CD4-positive, alpha-beta T cell treated with Interleukin-2 at 100 ng/mL for 4 hours (primary cell): ENCODE measurements at regions not wholly inside any gene's neighbourhood (a gene's known extent, or its start where the extent isn't known, plus 50 kb on each side); places are given as distances from the start of the nearest gene placed in this dataset.
"Not testable (repeated sequence)": the region's sequence is repeated elsewhere in the genome, so short reads cannot be mapped to it uniquely, and the experiment has no call there.

Source experiments
- DNase-seq: peaks from one replicate; pipeline ENCODE4 v3.0.0-alpha.2; 2020; ENCODE audit warnings: low spot score

DNA sequence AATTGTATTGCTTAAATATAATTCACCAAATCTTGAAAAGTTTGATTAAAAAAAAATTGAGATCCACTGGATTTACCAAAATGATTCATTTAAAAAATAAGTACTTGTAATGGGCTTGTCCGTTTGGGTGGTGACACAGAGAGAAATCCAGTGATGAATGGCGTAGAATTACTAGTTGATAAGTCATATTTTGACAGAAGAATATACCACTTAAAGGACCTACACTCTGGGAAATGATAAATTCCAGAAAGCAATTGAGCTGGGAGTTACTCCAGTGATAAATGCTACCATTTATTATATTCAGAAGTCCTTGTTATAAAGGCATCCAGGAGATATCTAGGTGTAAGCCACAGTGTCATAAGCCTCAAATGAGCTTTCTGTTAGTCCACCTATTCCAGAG is 141.8 kb upstream of the CFAP20DC start:
- DNase-seq: no peak

DNA sequence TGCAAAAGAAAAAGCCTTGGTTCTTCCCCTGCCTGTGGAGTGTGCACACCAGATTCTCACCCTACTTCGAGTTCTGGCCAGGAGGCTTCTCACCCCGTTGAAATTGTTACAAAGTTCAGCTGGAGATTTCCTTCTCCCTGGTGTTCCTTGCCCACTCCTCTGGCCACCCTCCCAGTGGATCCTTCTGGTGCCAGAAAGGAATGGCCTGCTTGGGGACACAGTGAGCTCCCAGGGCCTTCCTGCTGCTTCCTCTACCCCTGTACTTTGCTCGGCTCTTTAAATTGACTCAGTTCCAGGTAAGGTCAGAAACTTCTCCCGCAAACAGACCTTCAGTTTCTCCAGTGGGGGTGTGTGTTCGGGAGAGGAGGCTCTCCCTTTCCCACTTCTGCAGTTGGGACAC is 140.1 kb upstream of the CFAP20DC start:
- DNase-seq: no peak

DNA sequence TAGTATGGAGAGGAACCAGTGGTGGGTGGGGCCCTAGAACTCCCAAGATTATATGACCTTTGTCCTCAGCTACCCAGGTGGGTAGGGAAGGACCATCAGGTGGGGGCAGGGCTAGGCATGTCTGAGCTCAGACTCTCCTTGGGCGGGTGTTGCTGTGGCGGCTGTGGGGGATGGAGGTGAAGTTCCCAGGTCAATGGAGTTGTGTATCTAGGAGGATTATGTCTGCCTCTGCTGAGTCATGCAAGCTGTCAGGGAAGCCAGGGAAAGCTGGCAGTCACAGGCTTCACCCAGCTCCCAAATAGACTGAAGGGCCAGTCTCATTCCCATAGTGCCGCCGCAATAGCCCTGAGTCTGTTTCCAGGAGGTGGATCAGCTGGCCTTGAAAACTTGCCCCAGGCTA is 139.7 kb upstream of the CFAP20DC start:
- DNase-seq: no peak

DNA sequence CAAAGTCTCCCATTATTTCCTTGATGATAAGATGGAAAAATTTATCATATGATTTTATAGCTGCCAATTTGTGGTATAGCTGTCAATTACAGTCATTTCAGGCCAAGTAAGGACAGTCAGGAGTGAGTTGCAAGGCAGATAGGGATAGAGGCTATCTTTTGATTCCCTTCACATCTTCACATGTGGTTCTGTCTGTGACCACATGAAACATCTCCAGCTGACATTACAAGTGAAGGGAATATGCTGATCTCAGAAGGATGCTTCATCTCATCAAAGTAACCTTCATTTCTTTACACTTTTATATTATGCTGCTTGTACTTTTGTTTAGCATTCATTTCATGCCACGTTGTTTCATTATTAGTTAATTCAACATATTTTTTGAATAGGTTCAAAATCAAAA is 136.9 kb upstream of the CFAP20DC start:
- no peak for DNase-seq

DNA sequence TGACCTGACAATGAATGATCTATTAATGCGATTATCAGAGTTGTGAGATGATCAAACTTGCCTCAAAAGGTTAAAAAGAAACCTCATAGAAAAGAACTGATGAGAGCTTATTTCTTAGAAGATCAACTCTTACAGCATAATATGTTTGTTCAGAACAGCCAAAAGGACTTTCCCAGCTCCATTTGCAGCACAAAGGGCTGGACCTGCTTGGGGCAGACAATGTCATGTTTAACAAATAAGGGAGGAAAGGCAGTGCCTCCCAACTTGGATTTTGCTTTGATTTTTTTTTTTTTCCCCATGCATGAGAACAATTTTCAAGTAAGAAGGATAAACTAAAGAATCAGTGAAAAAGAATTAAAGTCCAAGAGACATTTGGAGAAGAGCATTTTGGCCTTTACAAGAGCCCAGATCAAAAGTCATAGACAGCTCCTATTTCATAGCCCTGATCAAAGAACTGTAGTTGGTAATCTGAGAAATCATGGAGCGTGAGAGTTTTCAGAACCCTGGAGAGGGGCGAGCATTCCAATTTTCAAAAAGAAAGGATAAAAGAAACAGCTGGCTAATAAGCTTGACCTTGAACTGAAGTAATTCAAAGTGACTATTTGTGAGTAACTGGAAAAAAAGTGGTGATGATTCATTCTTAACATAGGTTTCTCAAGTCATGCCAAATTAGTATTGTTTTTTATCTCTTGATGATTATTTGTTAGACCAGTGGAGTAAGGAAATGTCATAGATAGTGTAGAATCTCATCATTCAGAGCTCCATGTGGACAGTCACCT is 136.0 kb upstream of the CFAP20DC start:
- DNase-seq: no peak

DNA sequence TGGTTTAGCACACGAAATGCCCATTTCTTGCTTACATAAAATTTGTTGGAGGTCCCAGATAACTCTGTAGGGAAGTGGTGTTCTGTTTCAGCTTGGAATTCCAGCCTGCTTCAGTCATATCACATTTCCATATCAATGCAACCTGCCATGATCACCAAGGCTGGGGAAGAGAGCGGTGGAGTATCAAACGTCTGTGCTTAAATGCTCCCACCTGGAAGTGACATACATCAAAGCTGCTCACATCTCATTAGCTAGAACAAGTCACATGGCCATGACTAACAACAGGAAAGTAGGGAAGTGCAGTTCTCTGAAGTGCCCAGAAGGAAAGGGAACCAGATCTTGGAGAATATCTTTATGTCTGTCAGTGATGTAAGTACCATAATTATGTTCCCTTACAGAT is 130.2 kb upstream of the CFAP20DC start:
- no peak for DNase-seq

DNA sequence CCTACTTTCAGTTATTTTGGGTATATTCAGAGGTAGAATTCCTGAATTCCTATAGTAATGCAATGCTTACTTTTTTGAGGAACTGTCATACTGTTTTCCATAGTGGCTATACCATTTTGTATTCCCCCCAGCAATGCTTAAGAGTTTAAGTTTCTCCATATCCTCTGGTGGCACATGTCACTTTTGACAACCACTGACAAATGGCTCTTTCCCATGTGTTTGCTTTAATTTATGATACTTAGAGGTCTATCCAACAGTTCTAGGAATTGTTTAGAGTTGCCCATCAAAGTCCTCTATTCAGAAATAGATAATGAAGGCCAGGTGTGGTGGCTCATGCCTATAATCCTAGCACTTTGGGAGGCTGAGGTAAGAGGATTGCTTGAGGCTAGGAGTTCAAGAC is 128.9 kb upstream of the CFAP20DC start:
- DNase-seq: no peak

DNA sequence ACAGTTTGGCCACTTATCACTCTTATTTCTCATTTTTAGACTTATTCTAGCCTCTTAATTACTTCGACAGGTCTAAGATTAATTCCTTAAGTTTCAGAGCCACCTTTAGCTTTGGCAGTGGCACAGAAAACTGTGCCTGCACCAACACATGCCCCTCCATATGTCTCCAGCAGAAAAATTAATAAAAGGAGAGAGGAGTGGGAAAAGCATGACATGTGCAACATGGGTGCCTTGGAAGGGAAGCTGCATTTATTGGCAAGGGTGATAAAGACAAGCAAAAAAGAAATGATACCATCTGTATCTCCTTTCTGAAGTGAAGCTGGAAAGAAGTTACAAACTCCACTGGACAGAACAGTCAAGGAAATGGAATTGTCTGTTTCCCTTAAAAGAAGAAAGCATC is 121.7 kb upstream of the CFAP20DC start:
- DNase-seq: no peak

DNA sequence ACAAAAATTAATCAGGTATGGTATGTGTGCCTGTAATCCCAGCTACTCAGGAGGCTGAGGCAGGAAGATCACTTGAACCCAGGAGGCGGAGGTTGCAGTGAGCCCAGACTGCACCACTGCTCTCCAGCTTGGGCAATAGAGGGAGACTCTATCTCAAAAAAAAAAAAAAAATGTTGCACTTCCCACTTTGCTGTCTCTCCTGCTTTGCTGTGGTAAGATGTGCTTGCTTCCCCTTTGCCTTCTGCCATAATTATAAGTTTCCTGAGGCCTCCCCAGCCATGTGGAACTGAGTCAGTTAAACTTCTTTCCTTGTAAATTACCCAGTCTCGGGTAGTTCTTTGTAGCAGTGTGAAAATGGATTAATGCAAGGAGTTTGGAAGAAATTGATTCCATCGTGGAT is 120.3 kb upstream of the CFAP20DC start:
- not testable (repeated sequence) for DNase-seq

DNA sequence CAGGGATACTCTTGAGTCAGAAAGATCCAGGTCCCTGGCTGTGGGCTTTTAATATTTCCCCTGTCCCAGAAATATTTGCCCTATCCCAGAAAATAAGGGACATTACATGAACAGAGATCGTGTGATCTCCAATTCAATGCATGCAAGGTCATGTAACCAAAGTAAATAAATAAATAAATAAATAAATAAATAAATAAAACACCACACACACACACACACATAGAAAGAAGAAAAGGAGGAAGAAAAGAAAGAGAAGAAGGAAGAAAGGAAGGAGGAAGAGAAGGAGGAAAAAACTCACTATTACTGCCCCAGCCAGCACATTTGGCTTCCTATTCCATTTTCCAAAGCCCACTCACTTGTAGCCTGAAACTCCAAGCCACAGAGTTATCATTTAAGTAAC is 117.9 kb upstream of the CFAP20DC start:
- DNase-seq: no peak

DNA sequence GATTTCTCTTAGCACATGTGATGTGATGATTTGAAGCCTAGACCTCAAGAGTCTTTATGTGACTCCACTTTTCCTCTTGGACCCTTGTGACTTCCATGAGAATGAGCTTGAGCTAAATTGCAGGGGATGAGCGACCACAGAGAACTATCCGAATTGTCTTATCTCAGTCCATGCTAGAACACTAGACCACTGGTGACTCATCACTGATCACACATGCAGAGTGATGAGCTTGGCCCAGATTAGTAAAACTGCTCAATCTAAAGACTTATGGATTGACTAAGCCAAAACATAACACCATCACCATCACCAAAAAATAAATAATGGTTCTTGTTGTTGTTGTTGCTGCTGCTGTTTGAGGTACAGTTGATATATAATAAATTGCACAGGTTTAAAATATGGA is 114.1 kb upstream of the CFAP20DC start:
- DNase-seq: no peak

DNA sequence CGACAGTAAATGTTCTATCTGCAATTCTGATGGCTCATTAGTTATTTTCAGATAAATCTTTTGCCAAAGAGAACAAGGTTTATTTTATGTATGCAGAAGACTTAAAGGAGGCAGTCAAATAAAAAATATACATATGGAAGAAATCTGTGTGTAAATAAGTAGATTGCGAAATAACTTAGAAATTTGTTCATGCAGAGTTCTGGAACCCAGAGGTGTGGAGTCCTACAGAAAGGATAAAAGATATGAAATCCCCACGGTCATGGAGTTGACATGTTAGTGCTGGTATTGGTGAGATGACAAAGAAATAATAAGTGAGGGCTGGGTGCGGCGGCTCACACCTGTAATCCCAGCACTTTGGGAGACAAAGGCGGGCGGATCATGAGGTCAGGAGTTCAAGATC is 111.2 kb upstream of the CFAP20DC start:
- no peak for DNase-seq

DNA sequence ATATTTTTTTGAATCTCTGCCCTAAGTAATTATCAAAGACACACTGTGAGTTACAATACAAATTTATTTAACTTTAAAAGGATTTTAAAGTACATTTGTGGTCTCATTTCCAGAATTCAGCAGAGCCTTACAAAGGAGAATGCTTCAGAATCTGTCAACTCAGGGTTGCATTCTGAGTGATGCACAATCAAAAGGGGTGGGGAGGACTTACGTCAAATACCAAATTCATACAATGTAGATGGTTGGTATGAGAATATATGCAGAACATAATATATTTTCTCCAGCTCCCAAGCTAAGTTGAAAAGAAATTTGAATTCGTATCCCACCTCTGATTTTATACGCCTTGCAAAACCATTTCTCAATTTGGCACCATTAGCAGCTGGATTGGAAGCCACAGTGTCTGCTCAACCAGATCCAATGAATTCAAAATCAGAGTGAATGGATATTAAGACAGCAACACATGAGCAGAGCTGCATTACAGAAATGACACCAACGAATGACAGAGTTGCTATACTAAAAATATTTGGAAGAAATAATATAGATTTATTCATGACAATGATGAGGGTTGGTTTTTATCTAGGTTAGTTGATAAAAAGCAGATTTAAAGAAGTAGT is 110.4 kb upstream of the CFAP20DC start:
- DNase-seq: no peak

DNA sequence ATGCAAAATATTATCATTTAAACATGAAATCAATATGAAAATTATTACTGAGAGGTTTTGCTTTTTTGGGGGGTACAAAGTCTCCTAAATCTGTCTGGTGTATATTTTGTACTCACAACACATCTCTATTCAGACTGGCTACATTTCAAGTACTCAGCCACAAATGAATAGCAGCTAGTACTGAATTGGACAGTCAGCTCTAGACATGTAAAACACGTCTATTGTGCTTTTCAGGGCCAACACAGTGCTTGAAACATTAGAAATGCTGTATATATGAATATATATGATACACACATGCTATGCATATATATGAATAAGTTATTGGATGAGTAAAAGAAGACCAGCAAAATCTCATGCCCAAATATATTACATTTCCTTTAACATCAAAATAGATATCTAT is 103.8 kb upstream of the CFAP20DC start:
- no peak for DNase-seq

DNA sequence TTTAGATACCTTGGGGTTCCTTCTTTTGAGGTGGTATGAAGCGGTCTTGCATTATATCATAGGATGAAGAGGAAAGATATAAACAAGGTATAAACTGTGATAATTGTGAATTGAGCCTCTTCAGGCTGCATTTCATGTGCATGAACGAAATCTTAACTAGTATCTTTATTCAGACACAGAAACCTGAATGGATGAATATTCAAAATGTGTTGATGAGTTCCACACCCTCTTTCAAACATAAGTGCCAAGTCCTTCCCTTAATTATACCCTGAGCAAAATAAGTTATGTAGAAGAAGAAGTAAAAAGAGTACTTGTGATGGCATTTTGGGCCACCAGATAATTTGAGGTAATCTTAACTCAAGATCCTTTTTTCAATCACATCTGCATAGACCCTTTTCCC is 103.1 kb upstream of the CFAP20DC start:
- no peak for DNase-seq

DNA sequence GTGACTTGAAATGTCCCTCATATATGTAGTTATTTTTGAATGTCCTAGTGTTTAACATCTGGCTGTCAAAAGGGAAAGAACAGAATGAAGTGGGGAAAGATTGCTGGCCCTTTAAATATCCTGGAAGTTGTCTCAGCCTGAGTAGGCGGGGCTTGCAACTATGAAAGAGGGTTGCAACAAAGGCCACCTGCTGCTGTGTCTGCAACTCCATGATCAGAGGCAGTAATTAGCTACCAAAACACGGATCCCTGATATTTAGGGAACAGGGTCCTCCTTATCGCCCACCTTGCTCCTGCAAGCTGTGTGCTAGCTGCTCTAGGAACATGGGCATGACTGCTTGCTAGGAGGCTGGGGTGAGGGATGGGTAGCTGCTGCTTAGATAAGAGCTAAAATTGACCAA is 100.2 kb upstream of the CFAP20DC start:
- no peak for DNase-seq

DNA sequence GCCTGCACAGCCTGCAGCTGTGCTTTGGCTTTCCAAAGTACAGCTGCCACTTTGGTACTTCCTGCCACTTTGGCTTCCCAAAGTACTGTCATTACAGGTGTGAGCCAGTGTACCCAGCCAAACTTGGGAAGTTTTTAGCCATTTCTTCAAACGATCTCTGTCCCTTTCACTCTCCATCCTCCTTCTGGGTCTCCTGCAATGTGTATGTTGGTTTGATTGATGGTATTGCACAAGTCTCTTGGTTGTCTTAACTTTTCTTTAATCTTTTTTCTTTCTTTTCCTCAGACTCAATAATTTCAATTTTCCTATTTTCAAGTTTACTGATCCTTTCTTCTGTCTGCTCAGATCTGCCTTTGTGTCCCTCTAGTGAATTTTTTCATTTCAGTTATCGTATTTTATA is 99.3 kb upstream of the CFAP20DC start:
- no peak for DNase-seq

DNA sequence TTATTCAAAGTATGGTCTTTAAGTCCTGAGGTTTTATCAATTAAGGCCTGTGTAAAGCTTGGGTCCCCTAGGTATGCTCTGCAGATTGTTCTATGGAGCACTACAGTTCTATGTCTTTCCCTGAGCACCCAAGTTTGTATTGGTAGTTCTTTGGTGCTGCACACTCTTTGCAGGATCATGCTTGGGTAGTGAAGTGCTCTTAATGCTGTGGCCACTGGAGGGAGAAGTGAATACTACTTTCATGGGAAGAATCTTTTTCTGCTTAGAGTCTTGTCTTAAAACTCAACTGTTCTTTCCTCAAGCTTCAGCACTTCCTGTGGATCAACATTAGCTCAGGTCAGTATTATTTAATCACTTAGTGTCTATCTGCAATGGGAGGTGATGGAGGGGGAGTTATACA is 93.6 kb upstream of the CFAP20DC start:
- no peak for DNase-seq

DNA sequence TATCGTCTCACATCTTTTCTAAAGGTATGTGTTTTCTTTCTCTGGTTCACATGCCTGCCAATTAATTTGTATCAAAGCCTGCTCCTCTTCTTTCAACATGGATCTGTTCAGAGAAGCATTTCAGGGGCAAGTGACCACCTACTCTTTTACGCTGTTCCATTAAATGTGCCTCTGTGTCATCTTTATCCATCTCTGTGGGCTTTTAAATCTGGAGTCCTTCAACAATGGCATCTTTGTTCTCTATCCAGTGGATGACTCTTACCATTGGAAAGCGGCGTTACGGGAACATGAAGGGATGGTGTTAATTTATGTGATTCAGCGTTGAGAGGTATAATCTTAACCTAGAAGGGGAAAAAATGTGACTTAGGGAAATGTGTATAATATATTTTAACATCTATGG is 92.7 kb upstream of the CFAP20DC start:
- DNase-seq: no peak

DNA sequence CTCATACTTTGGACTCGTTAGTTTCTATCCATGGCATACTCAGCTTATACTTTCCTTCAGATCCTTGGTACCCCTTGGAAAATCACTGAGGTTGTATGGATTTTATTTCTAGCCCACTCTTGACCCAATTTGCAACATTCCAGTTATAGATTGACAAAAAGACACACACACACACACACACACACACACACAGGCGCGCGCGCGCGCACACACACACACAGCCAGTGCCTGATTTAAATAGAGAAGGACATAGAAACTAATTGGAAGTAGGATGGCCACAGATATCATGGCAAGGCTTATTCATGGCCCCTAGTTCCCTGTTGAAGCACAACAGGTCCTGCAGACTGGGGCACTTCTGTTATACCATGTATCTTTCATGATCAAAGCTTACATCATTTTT is 89.1 kb upstream of the CFAP20DC start:
- no peak for DNase-seq

DNA sequence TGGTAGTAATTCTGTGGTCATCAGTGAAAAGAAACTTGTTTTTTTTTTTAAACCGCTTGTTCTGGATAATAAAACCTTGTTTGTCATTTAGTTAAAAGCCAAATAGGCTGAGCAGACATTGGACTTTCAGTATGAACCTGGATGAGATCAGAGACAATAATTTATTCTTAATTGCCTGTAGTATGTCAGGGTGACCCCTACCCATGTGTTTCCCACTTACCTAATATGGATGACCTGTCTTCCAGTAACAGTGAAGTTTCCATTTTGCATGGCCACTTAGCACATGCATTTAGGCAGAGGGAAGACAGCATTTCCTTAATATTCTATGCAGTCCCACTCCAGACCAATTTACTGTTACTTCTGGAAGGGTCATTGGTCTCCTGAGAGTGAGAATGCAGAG is 87.6 kb upstream of the CFAP20DC start:
- no peak for DNase-seq

DNA sequence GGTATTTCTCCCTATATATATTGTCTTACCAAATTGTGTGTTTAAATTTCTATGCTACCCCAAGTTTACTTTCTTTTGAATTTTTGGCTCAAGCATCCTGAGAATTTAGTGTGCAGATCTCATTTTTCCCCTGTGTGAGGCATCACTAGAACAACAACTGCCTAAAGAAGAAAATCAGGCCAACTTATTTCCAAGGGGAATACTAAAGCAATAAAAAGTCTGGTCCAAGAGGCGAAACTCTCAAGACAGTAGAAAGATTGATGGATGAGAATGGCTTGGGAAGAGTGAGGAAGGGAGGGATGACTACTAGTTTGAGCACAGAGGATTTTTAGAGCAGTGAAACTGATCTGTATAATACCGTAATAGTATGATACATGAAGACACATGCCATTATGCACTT is 86.3 kb upstream of the CFAP20DC start:
- no peak for DNase-seq

DNA sequence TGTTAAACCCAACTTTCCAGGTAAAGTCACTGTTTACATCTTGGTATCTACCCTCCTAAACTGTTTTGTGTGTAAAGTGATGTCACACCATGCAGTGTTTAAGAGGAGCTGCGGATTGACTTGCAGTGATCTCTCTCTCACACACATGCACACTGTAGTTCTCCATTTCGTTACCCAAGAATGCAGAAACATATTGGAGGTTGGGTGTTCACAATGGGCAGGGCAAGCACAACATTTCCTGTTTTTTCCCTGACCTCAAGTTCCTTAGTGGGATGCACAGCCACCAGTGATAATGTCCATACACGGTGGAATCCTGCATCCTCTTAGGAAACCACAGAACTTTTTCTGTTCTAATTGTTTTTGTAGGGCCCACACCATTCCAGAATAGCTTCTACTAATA is 85.3 kb upstream of the CFAP20DC start:
- no peak for DNase-seq

DNA sequence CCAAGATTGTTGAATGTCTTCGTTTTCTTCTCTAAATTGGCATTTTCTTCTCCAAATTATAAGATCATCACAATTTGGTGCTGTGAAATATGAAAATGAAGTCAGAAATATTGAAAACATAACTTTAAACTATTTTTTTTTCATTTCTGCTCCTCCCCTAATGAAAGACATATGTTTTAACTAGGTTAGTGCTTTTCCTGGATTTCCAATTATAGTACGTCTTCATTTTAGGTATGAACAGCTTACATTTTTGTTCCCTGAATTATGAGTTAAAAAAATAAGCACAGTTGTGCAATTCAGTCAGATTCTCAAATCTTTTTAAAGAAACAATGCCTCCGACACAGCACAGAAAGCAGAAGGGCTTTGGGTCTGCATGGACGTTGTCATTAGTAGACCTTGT is 83.5 kb upstream of the CFAP20DC start:
- no peak for DNase-seq
